ENCODE measurements at regions not wholly inside any gene's neighbourhood (a gene's known extent, or its start where the extent isn't known, plus 50 kb on each side); places are given as distances from the start of the nearest gene placed in this dataset.
A peak's percentile ranks its signal among the peaks of the same experiment; 100 is the strongest.

DNA sequence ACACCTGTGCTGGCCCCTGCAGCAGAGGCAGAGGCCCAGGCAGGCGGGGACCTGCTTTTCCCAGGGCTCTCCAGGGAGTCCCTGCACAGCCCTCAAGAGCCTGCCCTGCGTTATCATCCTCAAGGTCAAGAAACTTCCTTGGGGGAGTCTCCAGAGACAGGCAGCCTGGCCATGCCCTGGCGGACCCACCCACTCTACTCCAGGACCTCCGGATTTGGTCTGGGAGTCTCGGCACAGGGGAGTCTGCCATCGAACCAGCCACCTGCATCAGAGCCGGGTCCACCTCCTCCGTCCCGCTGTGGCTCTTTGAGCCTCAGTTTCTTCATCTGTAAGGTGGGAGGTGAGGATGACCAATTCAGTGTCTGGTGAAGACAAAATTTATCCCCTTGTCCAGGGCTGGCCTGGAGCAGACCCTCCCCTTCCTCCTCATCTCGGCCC lies 75.3 kb upstream of the TNRC6C start:
- DNase-seq = no peak

DNA sequence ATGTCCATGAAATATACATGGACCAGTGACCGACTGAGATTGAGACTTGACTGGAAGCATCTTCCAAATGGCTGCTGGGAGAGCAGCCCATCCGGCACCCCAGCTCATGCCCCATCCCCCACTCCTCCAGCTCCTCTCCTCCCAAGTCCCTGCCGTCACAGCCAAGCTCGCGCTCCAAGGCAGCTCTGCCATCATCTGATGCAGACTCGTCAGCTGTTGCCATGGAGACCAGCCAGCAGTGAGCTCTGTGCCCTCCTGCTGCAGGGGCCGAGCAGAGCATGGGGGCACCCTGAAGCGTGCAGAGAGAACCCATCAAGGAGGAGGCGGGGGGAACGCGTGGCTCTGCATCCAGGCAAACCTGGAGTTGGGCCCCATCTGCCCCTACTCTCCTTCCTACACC lies 74.5 kb upstream of the TNRC6C start:
- DNase-seq = no peak

DNA sequence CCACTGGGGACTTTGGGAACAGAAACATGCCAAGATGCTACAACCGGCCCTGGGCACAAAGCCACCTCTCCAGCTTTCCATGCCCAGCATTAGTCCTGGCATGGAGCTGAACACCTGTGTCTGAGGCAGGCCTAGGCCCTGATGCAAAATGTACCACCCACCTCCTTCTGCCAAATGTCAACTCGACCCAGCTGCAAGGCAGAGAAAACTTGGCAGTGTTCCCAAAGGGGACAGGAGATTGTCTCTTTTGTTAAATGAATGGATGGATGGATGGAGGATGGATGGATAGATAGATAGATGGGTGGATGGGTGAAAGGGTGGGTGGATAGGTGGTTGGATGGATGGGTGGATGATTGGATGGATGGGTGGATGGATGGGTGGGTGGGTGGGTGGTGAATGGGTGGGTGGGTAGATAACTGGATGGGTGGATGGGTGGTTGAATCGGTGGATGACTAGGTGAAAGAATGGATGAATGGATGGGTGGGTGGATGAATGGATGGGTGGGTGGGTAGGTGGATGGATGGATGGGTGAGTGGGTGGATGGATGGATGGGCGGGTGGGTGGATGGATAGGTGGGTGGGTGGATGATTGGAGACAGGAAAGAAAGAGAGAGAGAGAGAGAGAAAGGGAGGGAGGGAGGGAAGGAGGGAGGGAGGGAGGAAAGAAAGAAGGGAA lies 73.4 kb upstream of the TNRC6C start:
- DNase-seq = peak in 1 of 2 experiments; percentile 21

DNA sequence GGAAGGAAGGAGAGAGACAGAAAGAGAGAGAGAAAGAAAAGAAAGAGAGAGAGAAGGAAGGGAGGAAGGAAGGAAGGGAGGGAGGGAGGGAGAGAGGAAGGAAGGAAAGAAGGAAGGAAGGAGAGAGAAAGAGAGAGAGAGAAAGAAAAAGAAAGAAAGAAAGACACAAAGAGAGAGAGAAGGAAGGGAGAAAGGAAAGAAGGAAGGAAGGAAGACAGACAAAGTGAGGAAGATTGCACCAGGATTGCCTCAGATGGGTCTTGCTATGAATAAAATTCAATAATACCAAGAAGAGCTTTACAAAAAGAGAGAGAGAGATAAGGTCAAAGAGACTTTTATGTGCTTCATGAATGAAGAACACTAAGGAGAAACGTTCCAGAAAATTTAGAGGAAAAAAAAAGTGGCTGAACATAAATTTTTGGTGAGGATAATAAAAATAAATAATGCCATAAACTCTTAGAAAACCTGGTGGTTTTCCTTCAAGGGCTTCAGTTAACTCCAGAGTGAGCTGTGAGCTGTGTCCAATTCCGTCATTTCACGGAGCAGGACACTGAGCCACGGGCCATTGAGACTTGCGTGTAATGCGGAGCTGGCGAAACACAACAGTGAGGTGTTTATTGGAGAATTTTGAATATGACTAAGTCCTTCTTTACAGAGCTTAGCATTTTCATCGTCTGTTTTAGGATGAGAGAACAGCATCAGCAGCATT lies 72.7 kb upstream of the TNRC6C start:
- DNase-seq = no peak

DNA sequence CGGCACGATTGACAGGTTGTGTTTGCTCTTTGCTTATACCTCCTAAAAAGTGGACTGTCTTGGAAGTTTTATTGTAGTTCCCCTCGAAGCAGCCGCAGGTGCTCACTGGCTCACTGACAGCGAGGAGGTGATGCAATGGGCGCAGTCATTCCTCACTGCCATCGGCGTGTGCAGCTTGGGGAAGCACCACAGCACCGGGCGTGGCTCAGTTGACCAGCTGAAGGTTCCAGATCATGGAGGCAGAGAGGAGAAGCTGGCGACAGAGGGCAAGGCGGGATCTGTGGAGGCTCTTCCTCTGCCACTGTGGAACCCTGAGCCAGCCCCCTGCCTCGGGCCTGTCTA lies 72.1 kb upstream of the TNRC6C start:
- DNase-seq = no peak

DNA sequence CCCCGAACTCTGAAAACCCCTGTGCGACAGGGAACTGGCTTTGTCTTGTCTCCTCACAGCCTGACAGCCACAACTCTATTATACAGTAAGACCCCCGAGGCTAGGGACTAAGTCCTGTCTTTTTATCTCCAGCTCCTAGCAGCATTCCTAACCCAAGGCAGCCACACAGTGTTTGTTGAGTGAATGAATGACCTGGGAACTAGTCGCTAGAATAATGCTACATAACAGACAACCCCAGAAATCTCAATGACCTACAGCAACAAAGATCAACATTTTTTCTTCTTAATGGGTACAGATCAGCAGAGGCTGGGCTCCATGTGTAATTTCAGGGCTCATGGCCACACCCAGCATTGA lies 71.4 kb upstream of the TNRC6C start:
- no peak for DNase-seq

DNA sequence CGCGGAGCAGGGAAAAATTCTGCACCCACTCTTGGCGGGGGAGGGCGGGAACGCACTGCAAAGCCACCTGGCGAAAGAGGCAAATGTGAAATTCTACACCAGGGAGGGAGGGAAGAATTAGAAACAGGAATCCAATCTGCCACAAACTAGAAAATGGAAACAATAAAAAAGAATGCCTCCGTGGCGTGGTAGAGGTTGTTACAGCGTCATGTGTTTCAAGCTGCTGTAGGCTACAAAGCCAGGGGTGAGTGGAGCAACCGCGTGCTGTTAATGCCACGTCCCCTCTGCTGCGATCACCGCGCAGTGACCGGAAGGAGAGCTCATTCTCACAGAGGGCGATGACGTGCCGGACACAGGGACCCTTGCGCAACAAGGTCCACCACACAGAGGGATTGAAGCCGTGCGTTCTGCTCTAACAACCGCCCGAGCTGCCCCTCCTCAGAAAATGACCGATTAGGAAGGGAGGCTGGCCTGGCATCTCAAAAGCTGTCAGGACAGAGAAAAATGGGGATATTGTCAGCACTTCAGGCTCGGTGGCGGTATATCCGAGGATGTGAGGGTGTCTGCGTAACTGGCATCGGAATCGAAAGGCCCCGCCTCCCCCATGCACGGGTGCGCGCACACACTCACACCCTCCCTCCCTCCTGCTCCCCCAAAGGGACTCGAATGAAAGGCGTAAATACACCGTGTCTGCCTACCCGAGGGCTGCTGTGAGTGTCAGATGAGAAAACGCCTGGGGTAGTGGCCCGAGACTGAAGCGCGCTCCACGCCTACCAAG lies 70.8 kb upstream of the TNRC6C start:
- DNase-seq = peak; percentile 52 to 68

DNA sequence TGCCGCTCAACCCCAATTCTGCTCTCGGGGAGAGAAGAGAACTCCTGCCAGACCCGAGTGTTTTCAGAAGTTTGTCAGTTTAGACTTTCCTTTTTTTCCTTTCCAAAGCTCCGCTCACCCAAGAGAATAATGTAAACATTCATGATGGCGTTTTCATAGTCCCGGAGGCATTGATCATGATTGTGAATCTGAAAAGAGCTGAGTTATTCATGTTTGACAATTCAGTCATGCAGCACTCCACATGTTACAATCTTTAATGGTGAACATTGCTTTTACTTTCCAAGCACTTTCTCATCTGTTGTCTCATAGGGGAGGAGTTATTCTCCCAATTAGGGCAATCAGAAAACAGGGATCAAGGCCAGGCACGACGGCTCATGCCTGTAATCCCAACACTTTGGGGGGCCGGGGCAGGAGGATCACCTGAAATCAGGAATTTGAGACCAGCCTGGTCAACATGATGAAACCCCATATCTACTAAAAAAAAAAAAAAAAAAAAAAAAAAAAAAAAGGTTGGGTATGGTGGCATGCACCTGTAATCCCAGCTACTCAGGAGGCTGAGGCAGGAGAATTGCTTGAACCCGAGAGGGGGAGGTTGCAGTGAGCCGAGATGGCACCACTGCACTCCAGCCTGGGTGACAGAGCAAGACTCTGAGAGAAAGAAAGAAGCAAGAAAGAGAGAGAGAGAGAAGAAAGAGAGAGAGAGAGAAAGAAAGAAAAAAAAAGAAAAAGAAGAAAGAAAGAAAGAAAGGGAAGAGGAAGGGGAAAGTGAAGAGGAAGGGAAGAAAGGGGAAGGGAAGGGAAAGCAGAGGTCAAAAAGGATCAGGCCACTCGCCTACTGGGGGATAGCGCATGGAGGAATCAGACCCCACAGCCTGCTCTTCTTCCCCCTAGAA lies 70.0 kb upstream of the TNRC6C start:
- DNase-seq = no peak

DNA sequence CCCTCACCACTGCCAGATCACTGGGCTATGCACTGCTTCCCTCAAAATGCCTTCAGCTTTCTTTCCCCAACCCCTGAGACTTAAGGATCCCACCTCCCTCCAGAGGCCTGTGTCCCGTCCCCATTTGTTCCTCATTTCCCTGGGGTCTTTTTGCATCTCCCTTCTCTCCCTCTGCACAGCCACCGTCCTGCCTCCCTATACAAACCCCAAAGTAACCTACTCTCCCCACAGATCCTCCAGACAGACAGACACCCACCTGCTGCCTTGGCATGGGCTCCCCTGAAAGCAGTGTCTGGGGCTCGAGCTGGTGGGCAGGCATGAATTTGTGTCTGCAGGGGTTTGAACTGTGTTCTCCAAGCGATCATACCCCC lies 69.4 kb upstream of the TNRC6C start:
- no peak for DNase-seq

DNA sequence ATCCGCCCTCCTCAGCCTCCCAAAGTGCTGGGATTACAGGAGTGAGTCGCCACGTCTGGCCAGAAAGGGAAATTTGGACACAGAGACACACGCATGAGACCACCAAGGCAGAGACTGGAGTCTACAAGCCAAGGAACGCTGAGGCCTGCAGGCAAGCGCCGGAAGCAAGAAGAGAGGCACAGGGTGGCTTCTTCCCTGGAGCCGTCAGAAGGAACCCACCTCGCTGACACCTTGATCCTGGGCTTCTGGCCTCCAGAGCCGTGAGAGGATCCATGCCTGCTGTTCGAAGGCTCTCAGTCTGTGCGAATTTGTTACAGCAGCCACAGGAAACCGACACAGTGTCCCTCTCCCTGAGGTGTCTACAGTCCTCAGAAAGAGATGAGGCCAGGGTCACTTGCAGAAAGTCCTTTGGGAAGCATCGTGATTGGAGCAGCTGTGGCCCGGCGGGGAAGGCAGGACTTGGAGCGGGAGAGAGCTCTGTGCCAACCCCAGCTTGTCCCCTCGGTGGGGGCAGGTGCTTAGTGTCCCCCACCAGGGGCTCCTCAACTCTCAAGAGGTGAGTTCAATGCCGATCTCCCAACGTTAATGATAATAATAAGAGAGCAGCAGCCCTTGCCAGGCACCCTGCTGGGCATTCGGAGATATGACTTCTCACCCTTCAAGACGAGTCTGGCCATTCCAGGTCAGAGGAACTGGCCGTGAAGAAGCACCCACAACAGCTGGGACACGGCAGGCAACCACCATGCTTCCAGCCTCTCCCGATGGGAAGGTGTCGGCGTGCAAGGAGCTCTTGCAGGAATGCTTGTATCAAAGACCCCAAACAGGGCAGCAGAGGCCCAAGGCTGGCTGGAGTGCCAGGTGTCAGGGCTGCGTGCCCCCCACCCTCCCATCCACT lies 68.4 kb upstream of the TNRC6C start:
- no peak for DNase-seq

DNA sequence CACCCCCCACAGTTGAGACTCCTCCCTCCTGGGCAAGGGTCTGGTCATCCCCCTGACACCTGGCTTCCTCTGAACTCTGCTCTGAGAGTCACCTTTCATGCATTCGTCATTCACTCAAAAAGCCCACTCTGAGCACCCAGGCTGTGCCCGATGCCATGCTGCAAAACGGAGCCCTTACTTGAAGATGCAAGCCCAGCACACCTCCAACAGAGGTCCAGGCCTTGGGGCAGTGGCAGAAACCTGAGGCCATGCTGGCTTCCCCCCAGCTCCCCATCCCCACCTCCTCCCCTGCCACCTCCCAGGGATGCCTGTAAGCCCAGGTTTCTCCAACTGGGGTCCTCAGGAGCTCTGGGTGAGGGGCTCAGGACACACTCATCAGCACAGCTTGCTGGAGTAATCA lies 67.7 kb upstream of the TNRC6C start:
- no peak for DNase-seq

DNA sequence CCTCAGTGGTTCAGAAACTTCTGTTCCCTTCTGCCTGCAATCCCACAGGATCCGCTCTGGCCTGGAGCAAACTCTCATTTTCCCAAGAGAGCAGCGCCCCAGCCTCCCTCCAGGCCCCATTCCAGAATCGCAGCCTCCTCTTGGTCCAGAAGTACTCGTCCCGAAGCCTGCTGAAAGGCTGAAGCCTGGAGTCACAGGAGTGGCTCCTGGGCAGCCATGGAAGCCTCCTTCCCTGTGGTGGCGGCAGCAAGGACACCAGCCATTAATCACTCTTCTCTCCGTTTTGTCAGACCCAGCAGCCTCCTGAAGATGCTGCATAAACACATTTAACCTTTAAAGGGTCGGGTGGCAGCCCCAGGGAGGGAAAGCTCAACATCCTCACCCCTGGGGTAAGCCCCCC lies 66.9 kb upstream of the TNRC6C start:
- no peak for DNase-seq

DNA sequence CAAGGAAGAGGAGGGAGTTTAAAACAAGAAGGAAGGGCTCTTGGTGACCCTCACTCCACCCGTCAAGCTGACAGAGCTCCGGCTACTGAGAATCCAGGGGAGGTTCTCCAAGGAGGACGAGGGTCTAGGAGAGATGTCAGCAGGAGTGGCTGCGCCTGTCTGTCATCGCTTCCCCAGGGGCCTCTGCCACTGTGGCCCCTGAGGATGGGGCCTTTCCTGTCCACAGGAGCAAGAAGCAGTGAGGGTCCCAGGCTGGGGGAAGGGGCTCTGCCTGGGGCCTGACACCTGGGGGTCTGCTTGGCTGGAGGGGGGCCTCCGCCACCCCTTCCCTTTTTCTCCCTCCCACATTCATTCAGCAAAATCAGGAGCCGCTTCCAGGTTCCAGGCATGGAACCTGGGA lies 66.5 kb upstream of the TNRC6C start:
- DNase-seq = no peak

DNA sequence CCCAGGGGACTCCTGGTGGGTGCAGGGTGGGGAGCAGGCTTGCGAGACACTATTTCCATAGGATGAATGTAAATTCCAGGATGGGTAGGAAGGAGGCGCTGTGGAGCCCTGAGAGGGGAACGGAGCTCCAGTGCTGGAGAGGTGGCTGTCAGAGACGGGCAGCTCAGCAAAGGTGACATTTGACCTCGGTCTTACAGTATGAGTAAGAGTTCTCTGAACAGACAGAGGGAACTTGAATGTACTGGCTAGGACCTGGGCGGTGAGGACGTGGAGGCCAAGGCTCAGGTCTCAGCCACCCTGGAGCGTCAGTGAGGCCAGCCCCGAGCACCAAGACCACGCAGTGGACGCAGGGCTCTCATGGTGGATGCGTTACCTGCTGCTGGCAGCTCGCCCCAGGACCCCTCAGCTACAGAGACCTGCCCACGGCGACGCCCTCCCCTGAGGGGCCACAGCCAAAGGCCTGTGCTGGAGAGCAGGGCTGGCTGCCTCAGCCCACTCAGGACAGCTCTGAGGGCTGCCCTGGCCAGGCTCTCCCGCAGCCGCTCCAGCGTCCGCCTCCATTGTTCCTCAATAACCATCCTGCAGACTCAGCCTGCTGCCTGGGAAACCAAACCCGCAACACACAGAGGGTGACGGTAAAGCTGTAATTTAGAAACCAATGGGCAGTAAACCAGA lies 65.9 kb upstream of the TNRC6C start:
- no peak for DNase-seq

DNA sequence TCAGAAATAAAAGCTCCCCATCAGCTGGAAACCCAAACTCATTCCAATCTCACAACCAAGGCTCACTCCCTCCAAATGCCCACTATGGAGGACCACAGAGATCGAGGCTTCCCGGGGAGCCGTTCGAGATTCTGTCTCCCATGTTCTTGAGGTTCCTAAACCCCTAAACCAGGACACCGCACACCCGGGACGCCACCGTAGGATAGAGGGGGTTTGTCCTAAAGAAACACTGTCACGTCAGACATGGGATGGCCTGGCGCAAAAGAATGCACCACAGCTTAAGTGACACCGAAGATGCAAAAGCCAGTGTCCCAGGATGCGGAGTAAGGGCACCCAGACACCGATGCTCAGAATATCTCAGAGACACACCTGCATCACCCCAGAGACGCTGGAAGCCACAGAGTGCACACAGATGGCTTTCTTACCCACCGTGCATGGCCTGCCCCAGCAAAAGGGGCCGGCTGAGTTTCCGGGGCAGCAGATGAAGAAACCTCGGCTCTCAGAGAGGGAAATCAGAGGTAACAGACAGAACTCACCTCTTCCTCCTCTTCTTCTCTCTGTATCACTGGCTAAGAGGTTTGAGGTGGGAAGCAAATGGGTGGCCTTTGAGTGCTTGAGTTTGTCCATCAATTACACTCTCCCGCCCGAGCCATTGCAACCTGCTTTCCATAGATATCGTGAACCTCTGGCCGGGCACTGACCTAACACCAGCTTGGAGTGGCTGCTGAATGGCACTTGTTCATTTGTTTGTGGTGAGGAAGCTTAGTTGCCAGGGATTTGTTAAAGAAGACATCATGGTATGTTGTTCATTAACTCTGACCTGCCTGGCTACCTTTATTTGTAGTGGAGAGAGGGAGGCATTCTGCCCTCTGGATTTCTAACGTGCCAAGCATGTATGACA lies 65.1 kb upstream of the TNRC6C start:
- no peak for DNase-seq

DNA sequence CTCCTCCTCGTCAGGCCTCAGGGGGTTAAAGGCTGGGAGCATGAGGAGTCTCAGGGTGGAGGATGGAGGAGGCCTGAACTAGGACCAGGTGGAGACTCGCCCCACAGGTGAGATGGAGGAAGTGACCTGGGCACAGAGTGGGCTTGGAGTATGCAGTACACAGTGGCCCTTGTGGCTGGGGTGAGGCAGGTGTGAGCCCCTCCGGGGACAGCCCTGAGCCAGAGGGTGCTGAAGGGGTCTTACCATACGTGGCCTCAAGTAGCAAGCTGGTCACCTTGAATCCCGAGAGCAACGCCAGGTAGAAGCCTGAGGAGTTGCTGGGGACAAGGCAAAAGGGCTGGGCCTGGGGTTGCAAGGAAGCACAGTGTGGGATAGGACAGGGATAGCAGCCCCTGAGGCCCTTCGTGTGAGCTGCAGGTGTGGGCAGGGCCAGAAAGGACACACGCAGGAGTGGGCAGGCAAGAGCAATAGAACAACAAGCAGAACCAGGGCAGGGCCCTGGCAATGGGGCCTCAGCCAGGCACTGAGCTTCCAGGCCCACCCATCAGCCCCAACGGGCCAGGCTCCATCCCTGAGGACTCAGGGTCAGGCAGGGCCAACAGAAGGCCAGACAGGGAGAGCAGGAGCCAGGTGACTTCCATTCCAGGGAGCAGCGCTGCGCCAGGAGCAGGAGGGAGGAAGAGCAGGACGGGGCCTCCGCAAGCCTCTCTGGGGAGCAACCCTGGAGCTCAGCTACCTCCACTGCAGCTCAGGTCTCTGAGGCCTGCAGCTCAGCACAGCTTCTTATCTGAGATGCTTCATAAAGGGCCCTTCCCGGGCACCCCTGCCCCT lies 64.2 kb upstream of the TNRC6C start:
- DNase-seq = no peak

DNA sequence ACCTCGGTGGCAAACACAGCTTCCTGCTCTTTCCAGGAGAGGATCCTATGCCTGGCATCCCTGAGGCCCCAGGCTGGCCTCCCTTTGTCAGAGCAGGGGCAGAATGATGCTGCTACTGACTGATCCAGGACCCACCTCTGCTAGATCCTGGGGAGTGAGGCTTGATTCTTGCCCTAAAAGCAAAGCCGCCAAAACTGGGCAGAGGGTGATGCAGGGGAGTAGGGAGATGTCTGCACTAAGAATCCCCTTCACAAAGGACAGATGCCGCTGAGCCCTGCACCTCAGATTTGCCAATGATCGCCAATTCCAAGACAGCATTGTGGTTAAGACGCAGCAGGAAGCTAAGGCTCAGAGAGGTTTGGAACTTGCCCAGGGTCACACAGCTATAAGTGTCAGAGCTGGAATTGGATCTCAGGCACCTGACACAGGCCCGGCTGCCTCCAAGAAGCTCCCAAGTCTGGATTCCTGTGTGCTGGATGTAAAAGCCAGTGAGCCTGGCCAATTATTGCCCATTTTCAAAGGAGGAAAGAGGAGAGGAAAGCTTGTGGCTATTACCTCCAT lies 60.7 kb upstream of the TNRC6C start:
- no peak for DNase-seq

DNA sequence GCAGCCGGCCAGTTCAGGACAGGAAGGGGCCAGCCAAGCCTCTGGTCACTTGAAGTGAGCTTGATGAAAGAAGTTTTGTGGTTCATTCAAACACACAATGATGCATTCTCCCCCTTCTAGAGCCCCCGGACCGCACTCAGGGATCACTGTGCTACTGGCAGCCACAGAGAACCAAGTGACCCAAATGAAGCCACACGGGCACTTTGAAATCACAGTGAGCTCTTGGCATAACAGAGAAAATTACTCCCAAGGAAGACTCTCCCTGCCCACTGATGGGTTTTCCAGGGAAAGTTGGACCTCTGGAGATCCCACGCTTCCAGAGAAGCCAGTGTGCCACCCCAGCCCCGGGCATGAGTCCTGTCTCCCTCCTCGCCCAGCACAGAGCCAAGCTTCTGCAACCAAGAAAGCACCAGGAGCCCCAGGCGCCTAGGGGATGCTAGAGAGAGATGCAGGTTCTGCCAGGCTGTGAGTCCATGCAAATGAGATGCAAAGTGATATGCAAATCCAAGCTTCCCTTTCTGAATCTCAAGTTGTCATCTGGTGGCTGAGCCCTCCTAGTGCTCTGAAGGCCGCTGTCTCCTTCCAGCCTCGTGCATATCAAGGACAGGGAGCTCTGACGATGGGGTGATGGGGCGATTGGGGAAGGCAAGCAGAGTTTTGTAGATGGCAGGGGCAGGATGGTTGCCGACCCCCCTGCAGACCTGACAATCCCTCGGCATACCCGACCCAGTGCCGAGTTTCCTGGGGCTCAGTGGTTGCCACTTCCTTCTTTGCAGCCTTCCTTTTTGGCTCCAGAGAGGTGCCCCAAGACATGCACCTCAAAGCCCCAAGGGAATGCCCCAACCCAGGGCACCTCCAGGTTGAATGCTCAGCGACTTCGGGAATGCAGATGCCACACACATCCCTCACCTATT lies 59.7 kb upstream of the TNRC6C start:
- no peak for DNase-seq
